ENCODE measurements at regions not wholly inside any gene's neighbourhood (a gene's known extent, or its start where the extent isn't known, plus 50 kb on each side); places are given as distances from the start of the nearest gene placed in this dataset.

GRCh38 chr1:96313216-96313615 is 408.4 kb upstream of the PTBP2 start:
- TF ChIP-seq CTCF (conservative IDR thresholded peaks at IDR 0.05; ENCODE audit: low read length) (no peak), EZH2phosphoT487 (IDR thresholded peaks at IDR 0.05; ENCODE audit: borderline replicate concordance, low read depth, low read length) (no peak)

All from OCI-LY7 (cell line).